Stimulated activated CD4-positive, alpha-beta T cell treated with anti-CD3 and anti-CD28 coated beads, Interleukin-15, amount 100 ng/mL, for 1 hour (primary cell): ENCODE measurements at regions not wholly inside any gene's neighbourhood (a gene's known extent, or its start where the extent isn't known, plus 50 kb on each side); places are given as distances from the start of the nearest gene placed in this dataset.

ENCODE experiments used
- DNase-seq, 2 donors: peaks; one replicate each; pipeline ENCODE4 v3.0.0-alpha.2; 2020; ENCODE audit warnings: low read depth in 1 of 2, low spot score in 1 of 2

- no peak for DNase-seq
Observed at GRCh38 chr4:54493862-54494261, 163.9 kb upstream of the KIT start.

DNA sequence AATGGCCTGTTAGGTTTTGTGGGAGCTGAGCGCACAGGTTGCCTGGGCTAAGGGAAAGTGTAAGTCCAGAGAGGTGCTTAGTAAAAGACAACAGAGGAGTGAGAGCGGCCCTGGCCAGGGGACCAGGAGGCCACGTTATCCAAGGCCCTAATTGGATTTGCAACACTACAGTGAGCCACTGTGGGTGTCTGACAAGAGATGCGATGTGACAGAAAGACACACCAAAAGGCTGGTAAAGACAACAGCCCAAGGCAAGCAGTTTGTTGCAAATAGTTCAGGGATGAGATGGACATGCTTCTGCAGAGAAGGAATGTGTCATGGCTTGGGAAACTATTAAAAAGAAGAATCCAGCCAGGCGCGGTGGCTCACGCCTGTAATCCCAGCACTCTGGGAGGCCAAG is 162.7 kb upstream of the KIT start:
- DNase-seq, result no peak

- no peak for DNase-seq
Observed at GRCh38 chr4:54495641-54496040, 162.1 kb upstream of the KIT start.

DNA sequence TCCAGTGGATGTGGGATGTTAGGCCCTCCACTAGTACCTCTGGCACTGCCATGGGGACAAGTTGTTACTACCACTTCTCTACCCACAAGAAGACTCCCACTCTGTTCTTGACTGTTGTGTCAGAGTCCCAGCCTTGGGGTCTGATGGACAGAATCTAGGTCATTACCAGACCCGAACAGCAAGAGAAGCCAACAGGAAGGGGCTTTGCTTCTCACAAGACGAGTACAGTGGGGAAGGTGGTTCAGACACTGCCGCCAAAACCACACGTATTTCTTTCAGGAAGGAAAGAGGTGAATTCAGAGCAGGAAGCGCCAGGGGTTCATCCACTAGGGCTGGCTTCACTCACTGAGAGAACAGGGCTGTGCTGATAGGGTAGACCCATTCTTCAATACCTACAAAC is 161.3 kb upstream of the KIT start:
- DNase-seq, result no peak

DNA sequence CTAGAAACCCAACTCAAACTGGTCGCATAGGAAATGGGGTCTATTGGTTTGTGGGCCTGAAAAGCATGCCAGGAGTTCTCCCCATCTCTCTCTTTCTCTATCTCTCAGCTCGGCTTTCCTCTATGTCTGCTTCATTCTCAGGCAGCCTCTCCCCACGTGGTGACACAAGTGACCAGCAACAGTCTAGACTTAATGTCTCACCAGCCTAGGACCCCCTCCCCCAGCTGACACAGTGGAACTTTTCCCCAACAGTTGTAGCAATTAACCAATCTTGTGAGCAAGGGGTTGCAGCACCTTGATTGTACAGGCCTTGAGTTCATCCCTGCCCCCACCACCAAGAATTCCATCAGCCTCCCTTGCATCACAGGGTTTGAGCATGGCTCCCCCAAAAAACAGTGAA is 159.8 kb upstream of the KIT start:
- no peak for DNase-seq

- DNase-seq, result no peak
Observed at GRCh38 chr4:54498661-54499111, 159.1 kb upstream of the KIT start.

DNA sequence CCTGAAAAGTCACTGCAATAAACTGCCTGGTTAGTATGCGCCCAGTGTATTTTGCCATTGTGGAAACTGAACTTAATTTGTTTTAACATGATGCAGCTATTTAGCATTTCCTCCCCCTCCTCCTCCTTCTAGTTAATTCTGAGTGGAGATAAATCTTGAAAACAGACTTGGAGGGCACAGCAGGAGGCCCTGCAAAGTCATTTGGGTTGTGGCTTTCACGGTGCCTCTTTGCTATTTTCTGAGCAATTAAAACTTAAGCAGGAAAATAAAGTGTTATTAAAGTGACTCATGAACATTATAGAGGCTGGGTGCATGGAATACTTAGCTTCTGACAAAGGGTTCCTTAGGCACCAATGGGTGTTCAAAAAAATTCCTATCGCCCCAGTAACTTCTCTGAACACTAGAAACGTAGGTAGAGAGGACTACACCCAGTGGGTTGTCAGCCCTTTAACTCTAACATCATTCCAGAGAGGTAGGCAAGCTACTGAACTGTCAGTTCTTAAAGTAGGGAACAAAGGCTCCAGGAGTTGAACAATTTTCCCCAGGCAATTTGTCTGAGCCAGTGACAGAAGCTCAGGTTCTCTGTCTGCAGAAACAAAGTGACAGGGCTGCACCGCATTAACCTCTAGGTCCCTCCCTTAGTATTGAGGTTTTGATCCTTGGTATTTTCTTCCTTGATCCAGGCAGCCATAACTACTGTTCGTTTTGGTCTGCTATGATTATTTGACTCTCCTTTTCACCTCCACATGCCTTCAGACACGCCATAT is 158.3 kb upstream of the KIT start:
- DNase-seq, result no peak

DNA sequence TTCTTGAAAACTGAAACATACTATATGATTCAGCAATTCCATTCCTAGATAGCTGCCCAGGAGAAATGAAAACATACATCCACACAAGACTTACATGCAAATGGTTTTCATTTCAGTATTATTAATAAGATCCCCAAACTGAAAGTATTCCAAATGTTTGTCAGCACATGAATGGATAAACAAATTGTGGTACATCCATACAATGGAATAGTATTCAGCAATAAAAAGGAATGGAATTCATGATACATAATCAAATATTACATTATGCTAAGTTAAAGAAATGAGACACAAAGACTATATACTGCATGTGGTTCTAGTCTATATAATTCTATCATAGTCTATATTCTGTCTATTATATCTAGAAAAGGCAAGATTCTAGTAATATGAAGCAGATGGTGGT is 152.4 kb upstream of the KIT start:
- no peak for DNase-seq

- no peak for DNase-seq
Observed at GRCh38 chr4:54505996-54506395, 151.8 kb upstream of the KIT start.

- DNase-seq, result no peak
Observed at GRCh38 chr4:54509057-54509456, 148.7 kb upstream of the KIT start.

GRCh38 chr4:54513204-54513603 is 144.6 kb upstream of the KIT start:
- DNase-seq, result no peak

GRCh38 chr4:54513741-54514140 is 144.0 kb upstream of the KIT start:
- DNase-seq, result no peak

DNA sequence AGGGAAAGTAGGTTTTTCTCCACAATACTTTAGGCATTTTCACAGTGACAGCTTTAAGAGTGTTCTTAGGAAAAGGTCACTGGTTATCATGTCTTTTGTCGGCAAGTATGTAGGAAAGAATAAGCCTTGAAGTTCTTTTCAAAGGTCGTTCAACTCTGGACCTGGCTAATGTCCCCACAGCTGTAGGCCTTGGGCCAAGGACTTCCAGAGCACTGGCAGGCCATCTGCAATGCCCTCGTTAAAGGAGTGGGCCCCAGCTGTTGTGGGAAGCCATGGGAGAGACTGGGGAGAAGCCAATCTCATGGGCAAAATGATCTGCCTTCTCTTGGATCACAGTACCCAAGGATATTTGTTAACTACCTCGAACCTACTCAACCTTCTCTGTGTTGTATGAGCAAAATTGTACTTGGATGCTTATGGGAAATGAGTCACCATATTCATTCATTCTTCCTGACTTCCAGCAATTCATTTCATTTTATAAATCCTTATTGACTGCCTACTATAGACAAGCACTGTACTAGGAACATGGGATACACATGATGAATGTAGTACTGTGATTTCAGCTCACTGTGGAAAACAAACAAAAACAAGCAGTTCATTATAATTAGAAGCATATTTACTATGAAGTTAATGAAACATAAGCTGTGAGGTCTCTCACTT is 141.1 kb upstream of the KIT start:
- DNase-seq, result no peak

DNA sequence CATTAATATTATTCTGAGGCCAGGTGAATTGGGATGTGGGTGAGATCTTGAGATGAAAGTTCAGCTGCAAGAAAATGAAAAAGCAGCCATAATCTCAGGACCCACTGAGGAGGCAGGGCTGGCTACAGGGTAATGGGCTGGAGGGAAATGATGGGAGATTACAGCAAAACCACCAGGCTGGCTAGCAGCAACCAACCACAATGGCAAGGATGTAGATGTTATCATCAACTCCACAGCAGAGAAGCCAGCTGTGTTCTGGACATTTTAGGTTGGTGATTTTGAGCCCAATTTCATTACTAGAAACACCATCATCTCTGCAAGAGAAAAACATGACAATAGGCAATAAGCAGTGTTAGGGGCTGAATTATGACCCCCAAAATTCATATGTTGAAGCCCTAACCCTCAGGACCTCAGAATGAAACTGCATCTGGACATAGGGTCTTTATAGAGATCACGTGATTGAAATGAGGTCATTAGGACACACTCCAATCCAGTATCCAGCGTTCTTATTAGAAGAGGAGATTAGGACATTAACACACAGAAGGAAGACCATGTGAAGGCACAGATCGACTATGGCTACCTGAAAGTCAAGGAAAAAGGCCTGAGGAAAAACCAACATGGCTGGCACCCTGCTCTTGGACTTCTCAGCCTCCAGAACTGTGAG is 139.8 kb upstream of the KIT start:
- no peak for DNase-seq

DNA sequence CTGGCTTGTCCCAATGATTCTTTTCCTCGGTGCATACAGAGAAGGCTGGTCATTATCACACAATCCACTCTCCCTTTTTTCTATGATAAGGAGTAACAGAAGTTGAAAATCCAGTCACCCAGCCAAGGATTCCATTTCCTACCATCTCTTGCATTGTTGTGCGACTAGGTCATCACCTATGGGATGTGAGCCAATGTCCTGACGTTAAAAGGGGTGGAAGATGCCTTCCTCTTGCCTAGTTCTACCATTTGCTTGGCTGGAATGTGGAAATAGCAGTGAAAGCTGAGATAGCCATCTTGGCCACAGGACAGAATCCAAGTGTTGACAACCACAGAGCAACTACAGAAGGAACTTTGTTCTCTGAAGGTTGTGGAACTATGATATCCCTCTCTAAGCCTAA is 132.2 kb upstream of the KIT start:
- DNase-seq, result no peak

- DNase-seq, result no peak
Observed at GRCh38 chr4:54526560-54526959, 131.2 kb upstream of the KIT start.

DNA sequence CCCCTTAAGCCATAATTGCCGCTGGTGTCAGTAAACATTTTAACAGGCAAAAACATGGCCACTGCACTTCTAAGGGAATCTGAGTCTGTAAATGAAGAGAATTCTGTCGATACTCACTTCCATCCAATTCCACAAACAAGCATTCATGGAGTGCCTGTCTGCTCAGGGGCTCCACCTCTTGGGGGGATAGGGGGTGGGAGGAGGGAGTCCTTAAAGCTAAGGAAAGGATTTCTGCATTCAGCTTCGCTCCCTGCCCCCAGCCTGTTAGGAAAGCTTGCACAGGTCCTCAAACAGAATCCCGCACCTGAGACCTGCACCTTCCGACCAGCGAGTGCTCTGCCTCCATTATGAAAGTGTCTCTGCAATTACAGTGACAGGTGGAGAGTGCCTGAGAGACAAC is 130.2 kb upstream of the KIT start:
- DNase-seq, result no peak

GRCh38 chr4:54539500-54540029 is 118.2 kb upstream of the KIT start:
- DNase-seq, result peak in 1 of 2 donors; percentile 2

- no peak for DNase-seq
Observed at GRCh38 chr4:54540931-54541330, 116.8 kb upstream of the KIT start.

DNA sequence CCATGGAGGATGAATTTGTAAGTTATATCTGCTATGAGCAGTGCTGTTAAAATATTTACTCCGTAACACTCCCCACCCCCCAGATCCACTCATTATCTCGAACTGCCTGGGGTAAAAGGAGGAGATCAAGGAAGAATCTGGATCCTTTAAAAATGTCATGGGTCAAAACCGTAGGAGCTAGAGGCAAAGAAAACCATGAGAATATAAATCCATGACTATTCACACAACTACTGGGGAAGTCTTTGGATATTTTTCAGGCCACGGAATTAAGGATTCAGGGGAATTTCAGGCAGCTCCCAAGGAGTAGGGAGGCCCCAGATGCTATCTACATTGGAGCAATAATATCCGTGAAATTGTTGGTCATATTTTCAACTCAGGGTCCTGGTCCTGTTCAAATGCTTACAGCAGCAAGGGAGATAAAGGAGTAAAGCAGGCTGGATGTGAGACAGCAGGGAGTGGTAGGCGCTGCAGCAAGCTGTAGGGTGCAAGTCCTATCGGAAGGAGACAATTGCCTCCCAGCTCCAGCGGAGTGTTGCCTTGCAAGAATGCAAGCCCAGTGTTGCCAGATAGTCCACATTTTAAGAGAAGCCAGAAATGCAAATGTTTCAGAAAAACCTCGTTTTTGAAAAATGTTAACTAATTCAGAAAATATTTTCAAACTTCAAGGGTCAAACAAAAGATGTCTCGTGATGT is 116.2 kb upstream of the KIT start:
- no peak for DNase-seq

- DNase-seq, result no peak
Observed at GRCh38 chr4:54542119-54542438, 115.7 kb upstream of the KIT start.
